ENCODE measurements at regions not wholly inside any gene's neighbourhood (a gene's known extent, or its start where the extent isn't known, plus 50 kb on each side); places are given as distances from the start of the nearest gene placed in this dataset.

GRCh38 chr10:78729366-78729765, 339.4 kb upstream of the ZMIZ1 start:
- Mint-ChIP-seq H3K27me3 (ENCODE audit: low read depth) (peaks cover 2% of the 10 kb centered on the region), H3K4me1 (ENCODE audit: low read depth) (no peaks in the 10 kb centered on the region), H3K9me3 (no peaks in the 10 kb centered on the region), H3K27ac (no peak overlapping the region), H3K36me3 (ENCODE audit: low read depth) (no peaks in the 10 kb centered on the region), H3K4me3 (no peak overlapping the region)
- CTCF ChIA-PET: no interaction called here
- intact Hi-C loops (cut with micrococcal nuclease): no loop called here
- no peak for DNase-seq

GRCh38 chr10:78729800-78730199, 339.0 kb upstream of the ZMIZ1 start:
- DNase-seq: no peak
- intact Hi-C loops (cut with micrococcal nuclease): no loop called here
- no peaks in the 10 kb centered on the region for H3K9me3 Mint-ChIP-seq
- H3K4me1 Mint-ChIP-seq (ENCODE audit: low read depth): no peaks in the 10 kb centered on the region
- H3K4me3 Mint-ChIP-seq: no peak overlapping the region
- CTCF ChIA-PET: no interaction called here
- no peaks in the 10 kb centered on the region for H3K27me3 Mint-ChIP-seq (ENCODE audit: low read depth)
- H3K36me3 Mint-ChIP-seq (ENCODE audit: low read depth): no peaks in the 10 kb centered on the region
- H3K27ac Mint-ChIP-seq: no peak overlapping the region

- CTCF ChIA-PET: no interaction called here
- no peak for DNase-seq
- intact Hi-C loops (cut with micrococcal nuclease): no loop called here
- Mint-ChIP-seq H3K36me3 (ENCODE audit: low read depth) (no peaks in the 10 kb centered on the region), H3K27me3 (ENCODE audit: low read depth) (no peaks in the 10 kb centered on the region), H3K4me3 (no peak overlapping the region), H3K27ac (no peak overlapping the region), H3K4me1 (ENCODE audit: low read depth) (no peaks in the 10 kb centered on the region), H3K9me3 (no peaks in the 10 kb centered on the region)
Observed at GRCh38 chr10:78730754-78731153, 338.0 kb upstream of the ZMIZ1 start.

GRCh38 chr10:78731675-78732074, 337.1 kb upstream of the ZMIZ1 start:
- intact Hi-C loops (cut with micrococcal nuclease): no loop called here
- Mint-ChIP-seq H3K27ac (no peak overlapping the region), H3K36me3 (ENCODE audit: low read depth) (no peaks in the 10 kb centered on the region), H3K4me1 (ENCODE audit: low read depth) (no peaks in the 10 kb centered on the region), H3K27me3 (ENCODE audit: low read depth) (no peaks in the 10 kb centered on the region), H3K9me3 (no peaks in the 10 kb centered on the region), H3K4me3 (no peak overlapping the region)
- CTCF ChIA-PET: no interaction called here
- no peak for DNase-seq

GRCh38 chr10:78732381-78732780, 336.4 kb upstream of the ZMIZ1 start:
- no peaks in the 10 kb centered on the region for H3K27me3 Mint-ChIP-seq (ENCODE audit: low read depth)
- H3K4me3 Mint-ChIP-seq: no peak overlapping the region
- CTCF ChIA-PET: no interaction called here
- no peak for DNase-seq
- no peaks in the 10 kb centered on the region for H3K4me1 Mint-ChIP-seq (ENCODE audit: low read depth)
- intact Hi-C loops (cut with micrococcal nuclease): no loop called here
- H3K36me3 Mint-ChIP-seq (ENCODE audit: low read depth): no peaks in the 10 kb centered on the region
- H3K27ac Mint-ChIP-seq: no peak overlapping the region
- no peaks in the 10 kb centered on the region for H3K9me3 Mint-ChIP-seq

GRCh38 chr10:78736926-78737630, 331.7 kb upstream of the ZMIZ1 start:
- Mint-ChIP-seq H3K4me1 (ENCODE audit: low read depth) (no peaks in the 10 kb centered on the region), H3K4me3 (no peak overlapping the region), H3K27ac (no peak overlapping the region), H3K36me3 (ENCODE audit: low read depth) (no peaks in the 10 kb centered on the region), H3K9me3 (no peaks in the 10 kb centered on the region), H3K27me3 (ENCODE audit: low read depth) (no peaks in the 10 kb centered on the region)
- intact Hi-C loops (cut with micrococcal nuclease): no loop called here
- CTCF ChIA-PET: interaction anchor here (0.6 kb wide), 1 partner anchor 441 kb away, joined by 3 read pairs; no protein-coding TSS in a partner anchor
- DNase-seq: no peak

GRCh38 chr10:78737883-78738856, 330.6 kb upstream of the ZMIZ1 start:
- Mint-ChIP-seq H3K27ac (no peak overlapping the region), H3K4me1 (ENCODE audit: low read depth) (peaks cover 10% of the 10 kb centered on the region), H3K9me3 (no peaks in the 10 kb centered on the region), H3K27me3 (ENCODE audit: low read depth) (no peaks in the 10 kb centered on the region), H3K36me3 (ENCODE audit: low read depth) (no peaks in the 10 kb centered on the region), H3K4me3 (no peak overlapping the region)
- CTCF ChIA-PET: interaction anchor here (0.6 kb wide), 1 partner anchor 691 kb away, joined by 3 read pairs; no protein-coding TSS in a partner anchor
- no peak for DNase-seq
- intact Hi-C loops (cut with micrococcal nuclease): no loop called here

- no peak for DNase-seq
- H3K36me3 Mint-ChIP-seq (ENCODE audit: low read depth): no peaks in the 10 kb centered on the region
- no peak overlapping the region for H3K4me3 Mint-ChIP-seq
- intact Hi-C loops (cut with micrococcal nuclease): no loop called here
- peaks cover 13% of the 10 kb centered on the region for H3K4me1 Mint-ChIP-seq (ENCODE audit: low read depth)
- H3K9me3 Mint-ChIP-seq: no peaks in the 10 kb centered on the region
- no peak overlapping the region for H3K27ac Mint-ChIP-seq
- CTCF ChIA-PET: interaction anchor here (0.6 kb wide), 1 partner anchor 692 kb away, joined by 3 read pairs; no protein-coding TSS in a partner anchor
- H3K27me3 Mint-ChIP-seq (ENCODE audit: low read depth): no peaks in the 10 kb centered on the region
Observed at GRCh38 chr10:78738861-78739260, 329.9 kb upstream of the ZMIZ1 start.

GRCh38 chr10:78739444-78740053, 329.2 kb upstream of the ZMIZ1 start:
- H3K27me3 Mint-ChIP-seq (ENCODE audit: low read depth): no peaks in the 10 kb centered on the region
- no peak overlapping the region for H3K27ac Mint-ChIP-seq
- intact Hi-C loops (cut with micrococcal nuclease): no loop called here
- H3K4me1 Mint-ChIP-seq (ENCODE audit: low read depth): peaks cover 13% of the 10 kb centered on the region
- H3K36me3 Mint-ChIP-seq (ENCODE audit: low read depth): no peaks in the 10 kb centered on the region
- H3K4me3 Mint-ChIP-seq: no peak overlapping the region
- H3K9me3 Mint-ChIP-seq: no peaks in the 10 kb centered on the region
- DNase-seq: no peak
- CTCF ChIA-PET: no interaction called here

GRCh38 chr10:78740976-78741915, 327.5 kb upstream of the ZMIZ1 start:
- CTCF ChIA-PET: no interaction called here
- Mint-ChIP-seq H3K36me3 (ENCODE audit: low read depth) (no peaks in the 10 kb centered on the region), H3K27ac (no peak overlapping the region), H3K4me1 (ENCODE audit: low read depth) (peaks cover 13% of the 10 kb centered on the region), H3K27me3 (ENCODE audit: low read depth) (no peaks in the 10 kb centered on the region), H3K4me3 (no peak overlapping the region), H3K9me3 (no peaks in the 10 kb centered on the region)
- intact Hi-C loops (cut with micrococcal nuclease): no loop called here
- DNase-seq: no peak

GRCh38 chr10:78742406-78742729, 326.4 kb upstream of the ZMIZ1 start:
- Mint-ChIP-seq H3K4me3 (no peak overlapping the region), H3K36me3 (ENCODE audit: low read depth) (no peaks in the 10 kb centered on the region), H3K27me3 (ENCODE audit: low read depth) (no peaks in the 10 kb centered on the region), H3K27ac (no peak overlapping the region), H3K9me3 (no peaks in the 10 kb centered on the region), H3K4me1 (ENCODE audit: low read depth) (peaks cover 13% of the 10 kb centered on the region)
- CTCF ChIA-PET: interaction anchor here (0.8 kb wide), 1 partner anchor 9 kb away, joined by 4 read pairs; no protein-coding TSS in a partner anchor
- intact Hi-C loops (cut with micrococcal nuclease): no loop called here
- no peak for DNase-seq

Data from activated naive CD4-positive, alpha-beta T cell treated with anti-CD3 and anti-CD28 coated beads for 36 hours (primary cell).